Adrenal gland (tissue), 9 donors: ENCODE measurements at regions not wholly inside any gene's neighbourhood (a gene's known extent, or its start where the extent isn't known, plus 50 kb on each side); places are given as distances from the start of the nearest gene placed in this dataset.

Source experiments
- DNase-seq, 7 donors: peaks; one replicate each; pipeline ENCODE4 v3.0.0-alpha.2; 2019 to 2020
- H3K27ac ChIP-seq, 5 donors: fragments of 200-600 bp; sonication (generic) in 4 of 5; 1 replicate in 3 of 5; 2 replicates in 2 of 5; pipeline versions ENCODE4 v1.5.1 to v1.8.0; 2016 to 2020; ENCODE audit warnings: mild to moderate bottlenecking in 1 of 5
- H3K27me3 ChIP-seq: fragments of 200-600 bp; 2 replicates; pipeline ENCODE4 v1.8.0; 2021
- H3K36me3 ChIP-seq, 2 donors: fragments of 200-600 bp; replicated peaks in 1 of 2; 1 replicate in 1 of 2; 2 replicates in 1 of 2; pipeline versions ENCODE4 v1.5.1 to v1.8.0; 2018 to 2022
- H3K4me1 ChIP-seq, 2 donors: fragments of 200-600 bp; replicated peaks in 1 of 2; 1 replicate in 1 of 2; 2 replicates in 1 of 2; pipeline versions ENCODE4 v1.5.1 to v1.8.0; 2018 to 2021
- H3K4me3 ChIP-seq, 4 donors: fragments of 200-600 bp; sonication (generic) in 3 of 4; one replicate each; pipeline ENCODE4 v1.5.1; 2016 to 2018
- H3K9me3 ChIP-seq, 3 donors: fragments of 200-600 bp; sonication (generic) in 1 of 3; replicated peaks in 1 of 3; 1 replicate in 2 of 3; 2 replicates in 1 of 3; pipeline versions ENCODE4 v1.5.1 to v1.8.0; 2016 to 2021
- CTCF ChIP-seq, 6 experiments: fragments of 450-650 bp in 4 of 6; fragments of 200-600 bp in 2 of 6; sonication (generic) in 1 of 6; IDR thresholded peaks; 1 replicate in 5 of 6; 2 replicates in 1 of 6; pipeline versions ENCODE4 v1.5.1 to v1.8.0; 2016 to 2021; ENCODE audit warnings: antibody characterized with exemption in 6 of 6, mild to moderate bottlenecking in 2 of 6, moderate library complexity in 1 of 6
- POLR2A ChIP-seq, 2 donors: fragments of 450-650 bp; IDR thresholded peaks; one replicate each; pipeline ENCODE4 v1.6.1; 2017; ENCODE audit warnings: antibody characterized with exemption in 2 of 2, mild to moderate bottlenecking in 2 of 2, moderate library complexity in 1 of 2
- WGBS, 4 donors: extraction: QIAGEN DNeasy Blood & Tissue Kit in 2 of 4; methylation state at CpG; one replicate each; pipeline versions ENCODE4 v1.1.5 to v1.1.7; 2013 to 2017; 5-methylcytosine and 5-hydroxymethylcytosine counted together
- intact Hi-C, 2 donors: fragments of 100-400 bp; cut with DNase I; formaldehyde crosslinking; loops; one replicate each; pipeline versions ENCODE4 v1.14.1 to v1.15.0; 2022 to 2023
- donor health status: healthy with polysubstance abuse.
- donor health status: Bipolar disorder and iron deficiency.
- donor health status: DM: yes; HTN: yes; CAD: no.
- donor health status: DM: no; HTN: no; CAD: no.
- donor health status: DM: no; HTN: no; CAD: no.

- Histone ChIP-seq H3K36me3 (no peaks in the 10 kb centered on the region), H3K27ac (no peak overlapping the region), H3K4me1 (no peaks in the 10 kb centered on the region), H3K9me3 (no peaks in the 10 kb centered on the region), H3K27me3 (no peaks in the 10 kb centered on the region), H3K4me3 (no peak overlapping the region)
- intact Hi-C loops, result no loop called here
- DNase-seq, result no peak
- TF ChIP-seq CTCF (IDR thresholded peaks at IDR 0.05) (no peak), POLR2A (IDR thresholded peaks at IDR 0.05) (no peak)
Measured at GRCh38 chr18:1052301-1052700, 147.6 kb downstream of the ADCYAP1 start.

DNA sequence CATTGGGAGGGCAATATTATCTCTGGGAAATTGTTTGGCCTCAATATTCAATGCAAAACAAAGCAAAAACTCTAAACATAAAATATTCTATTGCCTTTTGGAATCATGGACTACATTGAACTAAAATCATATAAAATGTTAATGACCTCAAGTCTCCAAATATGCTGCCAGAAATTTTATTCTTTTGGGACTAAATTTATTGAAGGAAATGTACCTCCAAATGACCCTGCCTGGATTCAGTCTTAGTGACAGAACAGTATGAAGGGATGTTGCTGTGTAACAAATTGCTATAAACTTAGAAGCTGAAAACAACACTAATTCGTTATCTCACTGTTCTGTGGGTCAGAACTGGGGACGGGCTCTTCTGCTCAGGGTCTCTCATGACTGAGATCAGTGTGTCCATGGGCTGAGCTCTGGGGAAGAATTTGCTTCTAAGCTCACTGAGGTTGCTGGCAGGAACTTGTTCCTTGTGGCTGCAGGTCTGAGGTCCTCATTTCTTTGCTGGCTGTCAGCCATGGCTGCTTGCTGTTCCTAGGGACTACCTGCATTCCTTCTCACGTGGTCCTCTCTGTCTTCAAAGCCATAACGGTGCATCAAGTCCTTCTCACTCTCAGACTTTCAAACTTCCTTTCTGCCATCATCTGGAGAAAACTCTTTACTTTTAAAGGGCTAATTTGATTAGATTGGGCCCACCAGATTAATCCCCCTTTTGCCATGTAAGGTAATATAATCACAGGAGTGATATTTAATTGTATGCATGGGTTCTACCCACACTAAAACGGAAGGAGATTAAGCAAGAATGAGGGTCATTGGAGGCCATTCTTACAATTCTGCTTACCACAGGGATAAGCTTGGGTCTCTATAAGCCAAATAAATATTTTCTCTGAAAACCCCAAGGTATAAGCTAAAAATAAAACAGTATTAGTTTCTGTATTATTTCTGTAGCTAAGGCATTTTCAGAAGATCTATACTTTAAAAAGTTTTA lies 149.0 kb downstream of the ADCYAP1 start:
- Histone ChIP-seq H3K4me3 (no peak overlapping the region), H3K27ac (no peak overlapping the region), H3K4me1 (no peaks in the 10 kb centered on the region), H3K27me3 (no peaks in the 10 kb centered on the region), H3K36me3 (no peaks in the 10 kb centered on the region), H3K9me3 (peaks cover 0 to 4% (median 0%) of the 10 kb centered on the region in 3 donors)
- no peak for DNase-seq
- intact Hi-C loops, result no loop called here
- TF ChIP-seq CTCF (IDR thresholded peaks at IDR 0.05) (no peak), POLR2A (IDR thresholded peaks at IDR 0.05) (no peak)
- 40 to 56% (median 49%) methylated on average over 5 of the region's 5 CpGs for WGBS, 4 donors

GRCh38 chr18:1056404-1056803 lies 151.7 kb downstream of the ADCYAP1 start:
- H3K4me1 ChIP-seq, result no peaks in the 10 kb centered on the region
- H3K9me3 ChIP-seq, result peaks cover 0 to 4% (median 0%) of the 10 kb centered on the region in 3 donors
- H3K36me3 ChIP-seq, result no peaks in the 10 kb centered on the region
- H3K27me3 ChIP-seq, result no peaks in the 10 kb centered on the region
- no peak for DNase-seq
- no peak overlapping the region for H3K27ac ChIP-seq
- TF ChIP-seq CTCF (IDR thresholded peaks at IDR 0.05), result no peak
- TF ChIP-seq POLR2A (IDR thresholded peaks at IDR 0.05), result no peak
- WGBS, 4 donors, result 87 to 94% (median 88%) methylated on average over 2 of the region's 2 CpGs
- no peak overlapping the region for H3K4me3 ChIP-seq
- intact Hi-C loops, result no loop called here

GRCh38 chr18:1057367-1057766 lies 152.7 kb downstream of the ADCYAP1 start:
- TF ChIP-seq POLR2A (IDR thresholded peaks at IDR 0.05) (no peak), CTCF (IDR thresholded peaks at IDR 0.05) (no peak)
- Histone ChIP-seq H3K9me3 (peaks cover 0 to 4% (median 0%) of the 10 kb centered on the region in 3 donors), H3K27ac (no peak overlapping the region), H3K4me3 (no peak overlapping the region), H3K36me3 (no peaks in the 10 kb centered on the region), H3K4me1 (no peaks in the 10 kb centered on the region), H3K27me3 (no peaks in the 10 kb centered on the region)
- no peak for DNase-seq
- intact Hi-C loops, result no loop called here
- 83 to 90% (median 85%) methylated on average over 3 of the region's 3 CpGs for WGBS, 4 donors
